IMR-90 (cell line): ENCODE measurements at regions not wholly inside any gene's neighbourhood (a gene's known extent, or its start where the extent isn't known, plus 50 kb on each side); places are given as distances from the start of the nearest gene placed in this dataset.

Source experiments
- ATAC-seq: fragments of 200-7000 bp; cut with Tn5 transposase; 2 replicates; pipeline ENCODE4 v1.9.1; 2020; ENCODE audit warnings: low read depth, mild to moderate bottlenecking, moderate library complexity
- BruUV-seq: library from RNA; stranded (reverse); fragments of 400-500 nt; replicated peaks from 2 replicates; lab custom pipeline; 2021; lab: Mats Ljungman, UMichigan
- CTCF ChIA-PET: fragments of 300-600 bp; formaldehyde crosslinking; extraction: SDS; loops from one replicate; lab custom pipeline; 2021; ENCODE audit warnings: antibody characterized with exemption; lab: Yijun Ruan, JAX
- POLR2A ChIA-PET: fragments of 300-600 bp; sonication (Branson Sonifier 250); formaldehyde crosslinking; loops from one replicate; lab custom pipeline; 2022; ENCODE audit warnings: antibody characterized with exemption; ENCODE audit not compliant: unreplicated experiment; lab: Charles Lee
- DNase-seq: peaks from one replicate; pipeline ENCODE4 v3.0.0; 2013
- H2AFZ ChIP-seq: replicated peaks from 2 replicates; pipeline ENCODE3; 2013; ENCODE audit warnings: low read length, mild to moderate bottlenecking; ENCODE audit not compliant: poor library complexity
- H2AK5ac ChIP-seq: 2 replicates; pipeline ENCODE4 v1.6.1; 2013; ENCODE audit warnings: low read depth, low read length, inconsistent platforms
- H2AK9ac ChIP-seq: replicated peaks from 2 replicates; pipeline ENCODE3; 2013; ENCODE audit warnings: mild to moderate bottlenecking, low read depth, low read length, moderate library complexity; ENCODE audit not compliant: poor library complexity
- H2BK120ac ChIP-seq: 2 replicates; pipeline ENCODE4 v1.6.1; 2013; ENCODE audit warnings: low read depth, low read length, inconsistent platforms
- H2BK15ac ChIP-seq: 3 replicates; pipeline ENCODE4 v1.6.1; 2013; ENCODE audit warnings: low read depth, low read length, inconsistent platforms
- H2BK20ac ChIP-seq: 2 replicates; pipeline ENCODE4 v1.6.1; 2013; ENCODE audit warnings: low read depth, mild to moderate bottlenecking, inconsistent platforms, low read length, moderate library complexity
- H2BK5ac ChIP-seq: 2 replicates; pipeline ENCODE4 v1.6.1; 2013; ENCODE audit warnings: mild to moderate bottlenecking, low read depth, low read length, inconsistent platforms; ENCODE audit not compliant: poor library complexity, severe bottlenecking
- H3K14ac ChIP-seq: replicated peaks from 2 replicates; pipeline ENCODE4 v1.6.1; 2013; ENCODE audit warnings: low read depth, low read length, inconsistent platforms
- H3K18ac ChIP-seq: 2 replicates; pipeline ENCODE4 v1.6.1; 2013; ENCODE audit warnings: low read depth, low read length, control low read depth
- H3K23ac ChIP-seq: 2 replicates; pipeline ENCODE4 v1.6.1; 2013; ENCODE audit warnings: low read depth, low read length, inconsistent platforms
- H3K27ac ChIP-seq: 2 replicates; pipeline ENCODE4 v1.5.1; 2013; ENCODE audit warnings: mild to moderate bottlenecking, control low read depth, low read length; ENCODE audit not compliant: insufficient read depth
- H3K27me3 ChIP-seq: 2 replicates; pipeline ENCODE4 v1.6.1; 2013; ENCODE audit warnings: low read length; ENCODE audit not compliant: control insufficient read depth, insufficient read depth
- H3K36me3 ChIP-seq: 2 replicates; pipeline ENCODE4 v1.6.1; 2013; ENCODE audit warnings: low read length, mixed read lengths; ENCODE audit not compliant: control insufficient read depth, insufficient read depth
- H3K4ac ChIP-seq: 2 replicates; pipeline ENCODE4 v1.6.1; 2013; ENCODE audit warnings: low read depth, low read length, inconsistent platforms
- H3K4me1 ChIP-seq: 2 replicates; pipeline ENCODE4 v1.6.1; 2013; ENCODE audit warnings: low read length, mixed read lengths; ENCODE audit not compliant: control insufficient read depth, insufficient read depth
- H3K4me2 ChIP-seq: 2 replicates; pipeline ENCODE4 v1.6.1; 2013; ENCODE audit warnings: low read depth, mild to moderate bottlenecking, control low read depth, low read length, moderate library complexity
- H3K4me3 ChIP-seq: 2 replicates; pipeline ENCODE4 v1.5.1; 2013; ENCODE audit warnings: low read depth, mild to moderate bottlenecking, control low read depth, low read length, moderate library complexity; ENCODE audit not compliant: insufficient read depth
- H3K56ac ChIP-seq: 2 replicates; pipeline ENCODE4 v1.6.1; 2013; ENCODE audit warnings: low read length, inconsistent platforms; ENCODE audit not compliant: insufficient read depth; ENCODE audit errors: extremely low read depth
- H3K79me1 ChIP-seq, 2 experiments: 2 replicates each; pipeline ENCODE4 v1.6.1; 2013; ENCODE audit warnings: low read length in 2 of 2, inconsistent platforms in 1 of 2, low read depth in 1 of 2
- H3K9ac ChIP-seq: 2 replicates; pipeline ENCODE4 v1.6.1; 2013; ENCODE audit warnings: low read depth, low read length, control low read depth
- H3K9me1 ChIP-seq: 2 replicates; pipeline ENCODE4 v1.6.1; 2013; ENCODE audit warnings: low read length, inconsistent platforms; ENCODE audit not compliant: insufficient read depth
- H3K9me3 ChIP-seq: 2 replicates; pipeline ENCODE4 v1.6.1; 2013; ENCODE audit warnings: low read length; ENCODE audit not compliant: control insufficient read depth, insufficient read depth
- H4K20me1 ChIP-seq: 2 replicates; pipeline ENCODE4 v1.6.1; 2013; ENCODE audit warnings: low read length, inconsistent platforms; ENCODE audit not compliant: insufficient read depth
- H4K5ac ChIP-seq: 2 replicates; pipeline ENCODE4 v1.6.1; 2013; ENCODE audit warnings: mild to moderate bottlenecking, low read depth, low read length, control low read depth
- H4K8ac ChIP-seq, 2 experiments: 2 replicates each; pipeline ENCODE4 v1.6.1; 2013; ENCODE audit warnings: low read depth in 2 of 2, low read length in 2 of 2, control low read depth in 1 of 2, inconsistent platforms in 1 of 2
- H4K91ac ChIP-seq: 2 replicates; pipeline ENCODE4 v1.6.1; 2013; ENCODE audit warnings: low read depth, low read length, inconsistent platforms; ENCODE audit not compliant: insufficient read depth
- BHLHE40 ChIP-seq: fragments of 150-350 bp; IDR thresholded peaks from 2 replicates; pipeline ENCODE4 v1.6.1; 2016; ENCODE audit warnings: mild to moderate bottlenecking, low read depth, low read length
- NFE2L2 ChIP-seq: fragments of 150-350 bp; IDR thresholded peaks from 2 replicates; pipeline ENCODE4 v1.6.1; 2016; ENCODE audit warnings: low read depth, mild to moderate bottlenecking, low read length
- RFX5 ChIP-seq: IDR thresholded peaks from 2 replicates; pipeline ENCODE4 v1.8.0; 2012; ENCODE audit warnings: low read depth, mild to moderate bottlenecking, low read length, moderate library complexity
- USF2 ChIP-seq: fragments of 150-350 bp; IDR thresholded peaks from 2 replicates; pipeline ENCODE4 v1.6.1; 2017; ENCODE audit warnings: mild to moderate bottlenecking, antibody characterized with exemption, low read length, low read depth
- WGBS, 2 experiments: methylation state at CpG; one replicate each; pipeline versions ENCODE4 v1.1.5 to v1.1.7; 2013; ENCODE audit warnings: missing lambda C conversion rate in 2 of 2; ENCODE audit not compliant: insufficient read length in 1 of 2; ENCODE audit errors: extremely low coverage in 2 of 2; 5-methylcytosine and 5-hydroxymethylcytosine counted together
- dilution Hi-C: fragments of 300-500 bp; cut with HindIII; formaldehyde crosslinking; loops from one replicate; pipeline ENCODE4 v1.14.3; 2018; ENCODE audit warnings: low sequenced_read_pairs; ENCODE audit not compliant: unreplicated experiment
- in situ Hi-C: fragments of 300-500 bp; cut with MboI; formaldehyde crosslinking; loops from 3 replicates; pipeline ENCODE4 v1.14.3; 2019; ENCODE audit warnings: low sequenced_read_pairs, inconsistent platforms, mixed read lengths
- intact Hi-C: fragments of 100-400 bp; cut with micrococcal nuclease; formaldehyde crosslinking; loops from 2 replicates; pipeline ENCODE4 v1.10.0; 2022

GRCh38 chr2:196535742-196536141 is 103.8 kb upstream of the CCDC150 start:
- Histone ChIP-seq H3K27ac (no peak overlapping the region), H2BK20ac (no peak overlapping the region), H3K4me1 (no peaks in the 10 kb centered on the region), H4K91ac (no peak overlapping the region), H3K4me2 (no peak overlapping the region), H2BK15ac (no peak overlapping the region), H3K79me1 (no peaks in the 10 kb centered on the region), H2AK9ac (no peak overlapping the region), H3K9me3 (no peaks in the 10 kb centered on the region), H3K9me1 (no peaks in the 10 kb centered on the region), H4K8ac (no peak overlapping the region), H3K4me3 (no peak overlapping the region), H2BK120ac (no peak overlapping the region), H3K27me3 (no peaks in the 10 kb centered on the region), H3K9ac (no peak overlapping the region), H2AFZ (no peak overlapping the region), H2AK5ac (no peak overlapping the region), H3K56ac (no peak overlapping the region), H3K36me3 (no peaks in the 10 kb centered on the region), H3K4ac (no peak overlapping the region), H4K5ac (no peak overlapping the region), H3K14ac (no peak overlapping the region), H3K23ac (no peak overlapping the region), H2BK5ac (no peak overlapping the region), H3K18ac (no peak overlapping the region), H4K20me1 (no peaks in the 10 kb centered on the region)
- ChIA-PET CTCF (no interaction called here), POLR2A (no interaction called here)
- ATAC-seq = no peak
- DNase-seq = no peak
- dilution Hi-C loops (no loop called here), intact Hi-C loops (loop anchor here (5.0 kb wide), 1 partner anchor 222 kb away; no protein-coding TSS in a partner anchor), in situ Hi-C loops (no loop called here)
- no TSS peak for BruUV-seq
- no peak for TF ChIP-seq USF2
- no peak for TF ChIP-seq BHLHE40
- no peak for TF ChIP-seq RFX5
- no peak for TF ChIP-seq NFE2L2
- WGBS, 2 experiments = no CpG with 5 or more reads among the region's 1 CpG
